Epithelial cell of esophagus (primary cell): ENCODE measurements at regions not wholly inside any gene's neighbourhood (a gene's known extent, or its start where the extent isn't known, plus 50 kb on each side); places are given as distances from the start of the nearest gene placed in this dataset.

Source experiments
- DNase-seq: peaks from one replicate; pipeline ENCODE4 v3.0.0; 2010; ENCODE audit warnings: low read depth
- H3K4me3 ChIP-seq: 2 replicates; pipeline ENCODE4 v1.5.1; 2011; ENCODE audit warnings: mild to moderate bottlenecking, low read length, control low read depth
- TF ChIP-seq, protein P1 (sequence below): IDR thresholded peaks from 2 replicates; pipeline ENCODE4 v1.5.1; 2011; ENCODE audit warnings: low read depth, mild to moderate bottlenecking, low read length, control low read depth, inconsistent platforms; ENCODE audit not compliant: insufficient read depth; ENCODE audit errors: missing control alignments

- H3K4me3 ChIP-seq = no peak overlapping the region
- TF ChIP-seq, protein P1, sequence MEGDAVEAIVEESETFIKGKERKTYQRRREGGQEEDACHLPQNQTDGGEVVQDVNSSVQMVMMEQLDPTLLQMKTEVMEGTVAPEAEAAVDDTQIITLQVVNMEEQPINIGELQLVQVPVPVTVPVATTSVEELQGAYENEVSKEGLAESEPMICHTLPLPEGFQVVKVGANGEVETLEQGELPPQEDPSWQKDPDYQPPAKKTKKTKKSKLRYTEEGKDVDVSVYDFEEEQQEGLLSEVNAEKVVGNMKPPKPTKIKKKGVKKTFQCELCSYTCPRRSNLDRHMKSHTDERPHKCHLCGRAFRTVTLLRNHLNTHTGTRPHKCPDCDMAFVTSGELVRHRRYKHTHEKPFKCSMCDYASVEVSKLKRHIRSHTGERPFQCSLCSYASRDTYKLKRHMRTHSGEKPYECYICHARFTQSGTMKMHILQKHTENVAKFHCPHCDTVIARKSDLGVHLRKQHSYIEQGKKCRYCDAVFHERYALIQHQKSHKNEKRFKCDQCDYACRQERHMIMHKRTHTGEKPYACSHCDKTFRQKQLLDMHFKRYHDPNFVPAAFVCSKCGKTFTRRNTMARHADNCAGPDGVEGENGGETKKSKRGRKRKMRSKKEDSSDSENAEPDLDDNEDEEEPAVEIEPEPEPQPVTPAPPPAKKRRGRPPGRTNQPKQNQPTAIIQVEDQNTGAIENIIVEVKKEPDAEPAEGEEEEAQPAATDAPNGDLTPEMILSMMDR = no peak
These were observed 888.8 kb downstream of the SLITRK6 start for GRCh38 chr13:84910423-84910822.

DNA sequence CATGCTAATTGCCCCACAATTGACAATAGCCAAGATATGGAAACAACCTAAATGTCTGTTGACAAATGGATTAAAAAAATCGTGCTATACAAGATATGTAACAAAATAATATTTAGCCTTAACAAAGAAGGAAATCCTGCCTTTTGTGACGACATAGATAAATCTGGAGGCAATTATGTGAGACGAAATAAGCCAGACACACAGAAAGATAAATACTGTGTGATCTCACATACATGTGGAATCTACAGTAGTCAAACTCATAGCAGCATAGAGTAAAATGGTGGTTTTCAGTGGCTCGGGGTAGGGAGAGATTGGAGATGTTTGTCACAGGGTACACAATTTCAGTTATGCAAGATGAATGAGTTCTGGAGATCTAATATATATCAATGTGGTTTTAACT lies 895.8 kb downstream of the SLITRK6 start:
- no peak for DNase-seq
- TF ChIP-seq, protein P1 = no peak
- no peak overlapping the region for H3K4me3 ChIP-seq

More at GRCh38 chr13:84910423-84910822, 888.8 kb downstream of the SLITRK6 start:
- no peak for DNase-seq

GRCh38 chr13:84902243-84902642 lies 897.0 kb downstream of the SLITRK6 start:
- H3K4me3 ChIP-seq = no peak overlapping the region
- DNase-seq = peak; percentile 9
- TF ChIP-seq, protein P1 = no peak

DNA sequence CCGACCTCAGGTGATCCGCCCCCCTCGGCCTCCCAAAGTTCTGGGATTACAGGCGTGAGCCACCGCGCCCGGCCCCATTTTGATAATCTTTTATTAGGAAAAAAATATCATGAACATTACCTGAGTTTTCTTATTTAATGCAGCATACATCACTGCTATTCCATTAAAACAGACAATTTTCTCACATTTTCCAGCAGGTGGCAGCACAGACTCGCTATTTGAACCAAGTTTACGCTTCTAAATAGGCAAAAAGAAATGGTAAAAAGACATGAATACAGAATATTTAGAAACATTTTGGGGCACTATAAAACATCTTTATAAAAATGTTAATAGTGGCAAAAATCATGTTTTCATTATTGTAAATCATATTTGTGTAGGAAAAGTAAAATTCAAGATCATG lies 903.1 kb downstream of the SLITRK6 start:
- peak; percentile 72 for DNase-seq
- H3K4me3 ChIP-seq = no peak overlapping the region
- TF ChIP-seq, protein P1 = peak; percentile 61

- H3K4me3 ChIP-seq = no peak overlapping the region
- DNase-seq = no peak
- TF ChIP-seq, protein P1 = no peak
These were observed 904.5 kb downstream of the SLITRK6 start for GRCh38 chr13:84894749-84895148.

DNA sequence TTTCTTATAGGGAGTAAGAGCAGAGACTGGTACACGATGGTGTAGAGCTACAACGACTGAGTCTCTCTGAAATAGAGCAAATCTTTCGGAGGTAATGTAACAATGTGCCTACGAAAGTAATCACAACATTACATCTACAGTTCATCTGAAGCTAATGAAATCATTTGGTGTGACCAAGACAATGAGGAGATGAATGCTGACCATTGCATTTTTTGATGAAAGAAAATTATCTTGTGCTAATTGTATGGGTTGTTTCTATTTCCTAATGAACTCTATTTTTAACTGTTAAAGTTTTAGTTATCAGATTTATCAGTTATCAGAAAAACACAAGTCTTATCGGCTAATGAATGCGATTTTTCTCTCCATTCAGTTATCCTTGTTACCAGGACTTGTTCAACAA lies 913.4 kb downstream of the SLITRK6 start:
- TF ChIP-seq, protein P1 = no peak
- H3K4me3 ChIP-seq = no peak overlapping the region
- DNase-seq = no peak

DNA sequence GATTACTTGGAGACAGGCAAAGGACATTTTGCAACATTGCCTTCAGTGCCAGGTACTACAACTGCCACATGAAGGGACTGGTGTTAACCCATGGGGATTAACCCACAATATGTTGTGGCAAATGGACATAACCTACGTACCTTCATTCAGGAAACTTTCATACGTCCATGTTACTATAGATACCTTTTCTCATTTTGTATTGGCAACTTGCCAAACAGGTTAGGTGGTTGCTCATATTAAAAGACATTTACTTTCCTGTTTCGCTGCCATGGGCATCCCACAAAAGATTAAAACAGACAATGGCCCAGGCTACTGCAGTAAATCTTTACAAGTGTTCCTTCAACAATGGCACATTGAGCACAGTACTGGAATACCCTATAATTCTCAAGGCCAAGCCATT lies 925.3 kb downstream of the SLITRK6 start:
- TF ChIP-seq, protein P1 = no peak
- DNase-seq = no peak
- H3K4me3 ChIP-seq = no peak overlapping the region
